Stomach (tissue), 4 donors: ENCODE measurements at regions not wholly inside any gene's neighbourhood (a gene's known extent, or its start where the extent isn't known, plus 50 kb on each side); places are given as distances from the start of the nearest gene placed in this dataset.

Experiments
- CTCF ChIP-seq, 7 experiments: fragments of 450-650 bp in 4 of 7; fragments of 200-600 bp in 3 of 7; sonication (generic) in 3 of 7; IDR thresholded peaks; one replicate each; pipeline ENCODE4 v1.5.1; 2016 to 2019; ENCODE audit warnings: antibody characterized with exemption in 7 of 7, control low read depth in 2 of 7, mild to moderate bottlenecking in 1 of 7
- EP300 ChIP-seq: sonication (generic); formaldehyde crosslinking; IDR thresholded peaks from one replicate; pipeline ENCODE4 v1.6.1; 2017; ENCODE audit warnings: antibody characterized with exemption
- POLR2A ChIP-seq, 4 donors: fragments of 450-650 bp; IDR thresholded peaks; one replicate each; pipeline ENCODE4 v1.6.1; 2016; ENCODE audit warnings: antibody characterized with exemption in 4 of 4, control low read depth in 2 of 4, mild to moderate bottlenecking in 1 of 4, moderate library complexity in 1 of 4

GRCh38 chr5:2680979-2681378 lies 70.5 kb downstream of the IRX2 start:
- TF ChIP-seq POLR2A (IDR thresholded peaks at IDR 0.05) = no peak
- TF ChIP-seq CTCF (IDR thresholded peaks at IDR 0.05) = no peak
- no peak for TF ChIP-seq EP300
